Retina (tissue), 1 donor: ENCODE measurements at regions not wholly inside any gene's neighbourhood (a gene's known extent, or its start where the extent isn't known, plus 50 kb on each side); places are given as distances from the start of the nearest gene placed in this dataset.

Experiments used
- DNase-seq: peaks from one replicate; pipeline ENCODE4 v3.0.0-alpha.2; 2016

- no peak for DNase-seq
These were observed 608.2 kb upstream of the DAB2 start for GRCh38 chr5:40033009-40033408.

DNA sequence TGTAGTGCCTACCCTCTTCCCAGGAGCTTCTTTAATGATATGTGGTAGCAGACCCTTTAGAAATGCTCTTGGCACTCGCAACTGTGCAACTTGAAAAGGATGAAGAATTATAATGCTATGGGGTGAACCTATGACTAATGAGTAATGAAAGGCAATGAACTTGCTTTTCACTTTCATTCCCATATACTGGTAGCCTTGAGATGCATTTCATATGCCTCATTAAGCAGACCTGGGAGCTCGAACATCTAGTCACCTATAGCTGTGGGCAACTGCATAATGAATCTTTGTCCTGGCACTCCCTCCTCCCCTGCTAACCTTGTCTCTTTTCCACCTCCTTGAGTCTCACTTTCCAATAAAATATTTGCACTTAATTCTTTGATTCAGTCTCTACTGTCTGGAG, 605.9 kb upstream of the DAB2 start:
- no peak for DNase-seq

DNA sequence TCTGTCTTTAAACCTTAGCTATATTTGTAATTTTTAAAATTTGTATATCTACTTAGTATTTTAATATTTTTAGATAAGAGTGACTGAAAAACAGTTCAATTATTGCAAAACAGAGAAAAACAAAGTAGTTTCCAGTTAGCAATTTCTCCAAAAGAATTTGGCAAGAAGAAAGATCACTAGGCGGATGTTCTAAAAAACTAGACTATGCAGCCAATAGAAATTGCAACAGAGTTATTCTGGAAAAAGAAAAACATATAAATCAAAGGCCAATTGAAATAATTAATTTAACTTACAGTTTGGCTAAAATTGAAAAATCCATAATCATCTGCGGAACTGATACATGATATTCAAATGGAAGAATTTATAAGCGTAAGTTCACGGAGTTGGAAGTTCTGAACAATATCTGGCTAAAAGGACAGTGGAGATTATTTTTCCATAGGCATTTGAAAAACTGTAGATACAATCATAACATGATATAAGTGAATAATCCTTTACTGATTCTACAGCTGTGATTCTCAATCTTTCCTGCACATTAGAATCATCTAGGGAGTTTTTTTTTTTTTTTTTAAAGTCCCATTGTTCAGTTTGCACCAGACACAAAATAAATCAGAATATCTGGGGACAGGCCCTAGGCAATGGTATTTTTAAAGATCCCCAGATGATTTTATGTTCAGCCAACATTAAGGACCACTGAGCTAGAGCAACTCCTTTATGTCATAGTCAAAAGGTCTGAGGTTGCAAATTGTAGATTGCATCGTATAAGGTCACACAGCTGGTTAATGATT, 605.1 kb upstream of the DAB2 start:
- no peak for DNase-seq

- no peak for DNase-seq
These were observed 602.6 kb upstream of the DAB2 start for GRCh38 chr5:40027400-40027799.

- DNase-seq = no peak
These were observed 600.8 kb upstream of the DAB2 start for GRCh38 chr5:40025586-40025985.

- DNase-seq = no peak
These were observed 597.3 kb upstream of the DAB2 start for GRCh38 chr5:40022057-40022456.

GRCh38 chr5:40021007-40021406, 596.2 kb upstream of the DAB2 start:
- DNase-seq = no peak

GRCh38 chr5:40017918-40018317, 593.1 kb upstream of the DAB2 start:
- no peak for DNase-seq

DNA sequence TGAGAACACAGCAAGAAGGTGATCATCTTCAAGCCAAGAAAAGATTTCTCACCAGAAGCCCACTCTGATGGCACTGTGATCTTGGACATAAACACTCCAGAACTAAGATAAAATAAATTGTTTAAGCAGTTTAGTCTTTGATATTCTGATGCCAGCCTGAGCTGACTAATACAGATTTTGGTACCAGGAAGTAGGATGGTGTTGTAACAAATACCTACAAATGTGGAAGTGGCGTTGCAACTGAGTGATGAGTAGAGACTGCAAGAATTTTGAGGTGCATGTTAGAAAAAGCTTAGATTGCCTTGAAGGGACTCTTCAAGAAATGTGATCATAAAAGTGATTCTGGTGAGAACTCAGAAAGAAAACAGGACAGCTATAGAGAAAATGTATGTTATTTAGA, 592.4 kb upstream of the DAB2 start:
- no peak for DNase-seq

DNA sequence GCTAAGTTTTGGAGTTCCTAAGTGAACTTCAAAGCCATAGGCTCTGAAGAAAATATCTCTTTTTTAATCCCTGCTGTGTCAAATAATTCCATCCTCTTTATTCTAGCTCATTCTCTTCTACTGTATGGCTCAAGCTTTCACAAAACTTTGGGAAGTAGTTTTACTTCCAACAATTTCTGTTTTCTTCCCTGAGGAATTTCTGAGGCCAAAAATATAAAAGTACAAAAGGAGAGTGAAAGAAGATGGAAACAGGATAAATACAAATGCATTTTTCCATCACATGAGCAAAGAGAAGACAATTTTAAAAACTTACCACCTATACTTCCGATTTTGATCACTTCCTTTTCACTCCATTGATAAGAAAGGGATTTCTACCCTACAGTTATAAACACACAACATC, 585.7 kb upstream of the DAB2 start:
- no peak for DNase-seq

- no peak for DNase-seq
These were observed 581.5 kb upstream of the DAB2 start for GRCh38 chr5:40006260-40006659.

DNA sequence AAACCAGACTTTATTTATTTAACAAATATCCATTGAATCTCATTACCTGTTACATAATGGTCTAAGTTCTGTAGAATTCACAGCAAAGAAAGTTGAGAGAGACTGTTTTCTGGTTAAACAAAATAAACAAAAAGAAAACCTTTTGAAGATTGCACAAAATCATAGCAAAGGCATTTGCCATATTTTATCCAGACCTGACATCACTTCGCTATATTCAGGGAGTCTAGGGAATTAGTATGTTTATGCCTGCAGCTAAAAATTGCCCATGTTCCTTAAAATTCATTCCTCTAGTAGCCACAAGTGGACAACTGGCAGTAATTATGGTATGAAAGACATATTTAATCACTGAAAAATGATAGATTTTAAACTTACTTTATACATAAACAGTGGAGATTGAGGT, 577.0 kb upstream of the DAB2 start:
- no peak for DNase-seq

DNA sequence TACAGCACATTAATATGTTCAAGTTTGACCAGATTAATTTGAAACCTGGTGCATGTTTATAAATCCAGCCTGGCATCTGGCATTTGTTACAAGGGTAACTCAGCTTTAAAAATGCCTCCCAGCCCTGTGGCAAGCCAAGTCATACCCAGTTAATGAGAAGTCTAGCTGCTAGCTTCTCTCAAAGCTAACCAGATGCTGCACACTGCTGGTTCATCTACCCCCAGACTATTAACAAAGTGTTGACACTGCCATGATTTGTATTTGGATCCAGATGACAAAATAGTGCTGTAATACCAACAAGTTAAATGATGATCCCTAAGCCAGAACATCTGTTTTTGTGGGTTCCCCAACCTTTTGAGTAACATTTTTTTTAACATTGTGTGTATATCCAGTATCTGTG, 573.7 kb upstream of the DAB2 start:
- DNase-seq = no peak

DNA sequence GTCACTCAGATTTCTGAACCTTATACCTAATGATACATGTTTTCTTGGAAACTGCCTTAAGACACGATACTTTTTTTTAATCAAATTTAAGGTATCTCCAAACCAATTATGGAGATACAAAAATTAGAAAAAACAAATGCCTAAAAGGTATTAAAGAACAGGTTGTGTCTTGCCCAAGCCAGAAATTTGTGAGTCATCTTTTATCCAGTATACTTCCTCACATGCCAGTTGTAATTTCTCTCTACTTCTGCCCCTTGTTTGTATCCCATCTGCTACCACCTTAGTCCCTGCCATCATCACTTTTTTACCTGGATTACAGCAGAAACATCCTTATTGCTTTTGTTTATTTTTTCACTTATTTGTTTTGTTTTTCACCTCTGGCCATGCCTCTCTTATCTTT, 571.2 kb upstream of the DAB2 start:
- DNase-seq = no peak

DNA sequence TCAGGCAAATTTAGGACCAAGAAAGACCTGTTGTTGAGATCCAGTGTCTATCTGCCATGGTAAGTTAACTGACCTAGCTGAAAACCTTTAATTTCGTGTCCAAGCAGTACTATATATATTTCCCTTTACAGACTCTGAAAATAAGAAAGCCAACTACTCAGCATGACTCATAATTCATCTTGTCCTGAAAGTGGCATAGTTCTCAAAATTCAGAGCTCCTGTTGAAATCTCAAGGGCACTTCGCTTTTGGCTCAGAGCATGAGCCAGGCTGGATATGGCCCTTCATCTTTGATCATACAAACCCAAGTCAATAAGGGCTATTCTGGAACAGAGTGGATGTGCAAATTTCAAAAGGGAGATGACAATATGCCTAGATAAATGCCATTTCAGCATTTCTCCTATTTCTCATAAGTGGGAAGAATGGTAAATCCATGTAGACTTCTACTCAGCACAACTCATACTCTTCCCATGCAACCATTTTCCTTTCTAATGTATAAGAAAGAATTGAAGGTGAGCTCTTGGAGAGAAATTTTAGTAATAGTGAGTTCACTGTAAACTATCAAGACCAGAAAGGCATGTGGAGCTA, 567.9 kb upstream of the DAB2 start:
- no peak for DNase-seq

- DNase-seq = no peak
These were observed 561.8 kb upstream of the DAB2 start for GRCh38 chr5:39986614-39987013.

GRCh38 chr5:39980056-39980455, 555.3 kb upstream of the DAB2 start:
- no peak for DNase-seq

DNA sequence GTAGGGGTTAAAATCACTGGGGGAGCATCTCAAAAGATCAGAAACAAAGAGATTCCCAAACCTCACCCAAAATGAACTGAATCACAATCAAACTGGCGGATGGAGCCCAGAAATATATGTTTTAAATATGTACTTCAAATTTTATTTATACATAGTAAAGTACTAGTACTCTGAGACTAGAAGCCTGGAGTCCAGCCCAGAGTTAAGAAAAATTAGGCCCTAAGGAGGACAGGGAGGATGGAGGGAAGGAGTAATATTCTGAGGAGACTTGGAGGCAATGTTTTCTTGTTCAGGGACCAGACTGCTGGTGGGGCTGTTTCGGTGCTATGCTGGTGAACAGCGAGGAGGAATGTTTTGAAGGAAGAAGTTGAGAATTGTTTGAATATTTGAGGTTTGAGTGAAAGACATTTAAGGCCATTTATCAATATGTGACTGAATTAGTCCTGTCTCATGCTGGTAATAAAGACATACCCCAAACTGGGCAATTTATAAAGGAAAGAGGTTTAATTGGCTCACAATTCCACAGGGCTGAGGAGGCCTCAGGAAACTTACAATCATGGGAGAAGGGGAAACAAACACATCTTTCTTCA, 552.4 kb upstream of the DAB2 start:
- DNase-seq = no peak

DNA sequence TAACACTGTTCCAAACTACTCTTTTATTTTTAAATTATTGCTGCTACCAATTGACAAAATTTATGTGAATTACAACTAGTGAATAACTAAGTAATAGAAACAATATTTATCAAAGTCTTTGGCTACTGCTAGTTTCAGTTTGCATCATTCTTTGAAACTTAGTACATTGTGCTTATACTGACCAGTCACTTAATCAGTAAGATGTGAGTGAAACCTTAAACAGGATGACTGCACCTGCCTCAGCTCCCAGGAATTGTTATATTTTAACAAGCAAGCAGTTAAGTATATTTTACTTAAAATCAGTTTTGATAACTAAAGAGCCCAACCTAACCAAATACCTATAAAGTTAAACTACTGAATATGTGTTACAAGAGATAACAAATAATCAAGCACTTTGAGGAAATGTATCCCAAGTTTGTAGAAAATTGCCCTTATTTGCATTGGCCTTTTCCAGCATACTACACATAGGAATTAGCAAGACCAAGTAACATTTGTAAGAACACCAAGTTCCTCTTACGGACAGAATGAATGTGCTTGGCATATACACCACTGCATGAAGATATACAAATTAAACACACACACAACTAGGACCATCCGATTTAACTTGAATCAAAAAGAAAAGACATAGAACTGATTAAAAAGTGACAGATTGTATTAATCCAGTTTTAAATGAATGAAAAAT, 545.5 kb upstream of the DAB2 start:
- no peak for DNase-seq

GRCh38 chr5:39968381-39968780, 543.6 kb upstream of the DAB2 start:
- no peak for DNase-seq

- no peak for DNase-seq
These were observed 530.4 kb upstream of the DAB2 start for GRCh38 chr5:39955156-39955555.

- DNase-seq = no peak
These were observed 526.3 kb upstream of the DAB2 start for GRCh38 chr5:39951070-39951469.

- DNase-seq = peak; percentile 42
These were observed 524.2 kb upstream of the DAB2 start for GRCh38 chr5:39948867-39949468.

DNA sequence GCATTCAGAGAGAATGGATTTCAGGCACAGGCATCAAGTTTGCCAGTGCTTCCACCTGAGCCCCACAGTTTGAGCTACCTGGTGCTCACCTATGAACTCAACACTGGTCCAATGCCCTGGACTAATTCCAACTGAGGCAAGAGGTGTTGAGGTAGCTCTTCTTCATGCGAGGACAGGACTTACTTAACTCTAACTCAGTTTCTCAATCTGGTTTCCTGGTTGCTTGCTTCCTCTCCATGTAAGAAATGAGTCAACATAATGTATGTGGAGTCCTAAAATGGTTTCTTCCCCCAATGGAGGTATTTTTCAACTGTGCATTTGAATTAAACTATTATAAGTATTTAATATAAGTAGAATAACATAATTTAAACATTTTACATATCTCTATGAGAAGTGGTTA, 523.6 kb upstream of the DAB2 start:
- DNase-seq = no peak
